ENCODE measurements at regions not wholly inside any gene's neighbourhood (a gene's known extent, or its start where the extent isn't known, plus 50 kb on each side); places are given as distances from the start of the nearest gene placed in this dataset.
"Not testable (repeated sequence)": the region's sequence is repeated elsewhere in the genome, so short reads cannot be mapped to it uniquely, and the experiment has no call there.

DNA sequence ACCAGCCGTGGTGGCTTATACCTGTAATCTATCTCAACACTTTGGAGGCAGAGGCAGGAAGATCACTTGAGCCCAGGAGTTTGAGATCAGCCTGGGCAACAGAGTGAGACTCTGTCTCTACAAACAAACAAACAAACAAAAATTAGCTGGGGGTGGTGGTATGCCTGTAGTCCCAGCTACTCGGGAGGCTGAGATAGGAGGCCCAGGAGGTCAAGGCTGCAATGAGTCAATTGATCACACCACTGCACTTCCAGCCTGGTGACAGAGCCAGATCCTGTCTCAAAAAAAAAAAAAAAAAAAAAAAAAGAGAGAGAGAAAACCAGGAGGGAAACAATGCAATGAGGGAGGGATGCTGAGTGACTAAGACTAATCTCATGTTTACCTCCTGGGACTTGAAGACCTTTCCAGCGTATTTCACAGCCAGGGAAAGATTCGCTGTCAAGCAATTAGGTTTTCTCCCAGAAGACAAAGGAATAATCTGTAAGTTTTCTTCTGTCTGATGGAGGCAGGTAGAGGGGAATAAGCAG lies 51.1 kb upstream of the MIER3 start:
- DNase-seq = no peak

DNA sequence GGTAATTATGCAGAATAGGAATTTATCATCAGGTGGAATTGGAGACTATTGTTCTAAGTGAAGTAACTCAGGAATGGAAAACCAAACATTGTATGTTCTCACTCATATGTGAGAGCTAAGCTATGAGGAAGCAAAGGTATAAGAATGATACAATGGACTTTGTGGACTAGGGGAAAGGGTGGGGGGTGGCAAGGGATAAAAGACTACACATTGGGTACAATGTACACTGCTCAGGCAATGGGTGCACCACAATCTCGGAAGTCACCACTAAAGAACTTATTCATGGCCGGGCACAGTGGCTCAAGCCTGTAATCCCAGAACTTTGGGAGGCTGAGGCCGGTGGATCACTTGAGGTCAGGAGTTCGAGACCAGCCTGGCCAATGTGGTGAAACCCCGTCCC lies 51.6 kb upstream of the MIER3 start:
- not testable (repeated sequence) for DNase-seq

DNA sequence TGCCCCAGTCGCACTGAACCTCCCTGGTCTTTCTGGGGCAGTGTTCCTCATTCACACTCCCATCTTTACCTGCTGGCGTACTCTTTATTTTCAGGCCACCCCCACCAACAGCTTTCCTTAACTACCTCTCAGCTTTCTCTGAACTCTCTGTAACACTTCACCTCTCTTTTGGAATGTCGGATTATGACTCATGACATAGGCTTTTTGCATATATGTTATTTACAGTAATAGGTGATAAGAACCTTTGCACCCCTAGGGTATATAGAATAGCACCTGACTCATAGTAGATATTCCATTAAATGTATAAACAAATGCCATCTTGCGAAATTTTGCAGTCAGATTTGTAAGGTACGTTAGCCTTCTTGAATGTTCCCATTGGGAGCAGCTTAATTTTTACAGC lies 52.9 kb upstream of the MIER3 start:
- no peak for DNase-seq

DNA sequence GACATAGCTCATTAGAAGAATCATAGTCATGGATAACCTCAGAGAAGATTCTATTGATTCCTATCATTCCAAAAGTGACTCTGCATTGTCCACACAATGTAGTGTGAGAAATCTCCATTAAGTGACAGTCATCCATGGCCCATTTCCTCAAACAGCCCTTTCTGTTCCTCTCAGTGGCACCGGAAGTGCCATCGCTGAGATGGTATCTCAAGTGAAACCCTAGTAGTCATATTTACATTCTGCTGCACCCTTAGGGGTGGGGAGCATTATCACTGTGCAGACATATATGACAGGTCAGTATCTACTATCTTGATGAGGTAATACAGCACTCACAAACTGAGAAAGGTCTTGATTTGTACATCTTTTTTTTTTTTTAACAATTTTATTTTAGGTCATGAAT lies 55.4 kb upstream of the MIER3 start:
- DNase-seq = no peak

DNA sequence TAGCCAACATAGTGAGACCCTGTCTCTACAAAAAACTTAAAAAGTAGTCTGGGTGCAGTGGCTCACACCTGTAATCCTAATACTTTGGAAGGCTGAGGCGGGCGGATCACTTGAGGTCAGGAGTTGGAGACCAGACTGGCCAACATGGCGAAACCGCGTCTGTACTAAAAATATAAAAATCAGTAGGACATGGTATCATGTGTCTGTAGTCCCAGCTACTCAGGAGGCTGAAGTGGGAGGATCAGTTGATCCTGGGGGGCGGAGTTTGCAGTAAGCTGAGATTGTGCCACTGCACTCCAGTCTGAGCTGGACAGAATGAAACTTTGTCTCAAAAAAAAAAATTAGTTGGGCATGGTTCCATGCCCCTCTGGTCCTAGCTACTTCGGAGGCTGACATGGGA lies 57.9 kb upstream of the MIER3 start:
- no peak for DNase-seq

DNA sequence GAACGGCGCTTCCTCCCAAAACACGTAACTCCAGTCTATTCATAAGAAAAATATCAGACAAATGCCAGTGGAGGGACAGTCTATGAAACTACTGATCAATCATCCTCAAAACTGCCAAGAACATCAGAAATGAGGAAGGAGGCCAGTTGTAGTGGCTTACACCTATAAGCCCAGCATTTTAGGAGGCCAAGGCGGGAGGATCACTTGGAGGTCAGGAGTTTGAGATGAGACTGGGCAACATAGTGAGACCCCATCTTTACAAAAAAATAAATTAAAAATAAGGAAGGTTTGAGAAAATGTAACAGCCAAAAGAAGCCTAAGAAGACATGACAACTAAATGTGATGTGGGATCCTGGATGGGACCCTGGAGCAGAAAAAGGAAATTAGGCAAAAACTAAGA lies 58.9 kb upstream of the MIER3 start:
- DNase-seq = no peak

DNA sequence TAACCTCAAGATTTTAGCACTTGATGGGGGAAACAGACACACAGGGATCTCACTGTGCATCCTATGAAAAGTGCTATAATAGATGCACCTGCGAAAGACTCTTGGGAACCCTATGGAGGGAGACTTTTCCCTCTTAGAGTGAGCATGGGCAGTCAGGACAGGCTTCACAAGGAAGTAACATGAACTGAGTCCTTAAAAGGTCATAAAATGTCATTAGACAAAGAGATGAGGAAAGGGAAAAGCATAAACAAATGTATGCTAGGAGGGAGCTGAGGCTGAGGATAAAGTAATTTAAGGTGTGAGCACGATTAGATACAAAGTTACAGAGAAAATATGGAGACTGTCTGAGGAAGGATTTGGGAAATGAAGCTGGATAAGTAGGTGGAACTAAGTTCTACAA lies 60.6 kb upstream of the MIER3 start:
- no peak for DNase-seq

DNA sequence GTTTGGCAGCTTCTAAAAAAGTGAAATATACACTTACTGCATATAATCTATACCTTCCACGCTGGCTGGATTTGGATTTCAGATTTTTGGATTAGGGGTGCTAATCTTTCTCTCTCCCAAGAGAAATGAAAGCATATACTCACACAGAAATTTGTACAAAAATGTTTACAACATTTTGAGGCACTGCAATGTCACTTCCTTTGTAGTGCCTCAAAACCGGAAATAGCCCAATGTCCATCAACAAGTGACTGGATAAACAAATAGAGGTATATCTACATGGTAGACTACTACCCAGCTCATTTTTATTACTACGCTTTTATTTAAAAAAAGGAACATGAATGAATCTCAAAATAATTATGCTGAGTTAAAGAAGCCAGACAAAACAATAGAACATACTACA lies 74.0 kb upstream of the MIER3 start:
- no peak for DNase-seq

DNA sequence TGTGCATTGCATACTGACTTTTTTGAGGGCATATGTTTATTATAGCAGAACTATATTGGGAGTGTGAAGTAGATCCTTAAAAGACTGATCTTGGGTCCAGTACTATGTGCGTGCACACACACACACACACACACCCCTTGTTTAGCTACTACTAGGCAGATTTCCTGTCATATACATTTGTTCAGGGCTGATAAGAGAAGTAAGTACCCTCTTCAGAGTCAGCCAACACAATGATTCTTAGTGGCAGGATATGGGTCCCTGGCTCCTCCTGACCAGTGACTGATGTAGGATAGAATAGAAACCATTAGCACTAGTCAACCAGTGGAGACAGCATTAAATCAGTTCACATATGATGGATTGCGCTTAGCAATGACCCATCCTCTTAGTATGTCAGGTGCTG lies 76.2 kb upstream of the MIER3 start:
- no peak for DNase-seq

DNA sequence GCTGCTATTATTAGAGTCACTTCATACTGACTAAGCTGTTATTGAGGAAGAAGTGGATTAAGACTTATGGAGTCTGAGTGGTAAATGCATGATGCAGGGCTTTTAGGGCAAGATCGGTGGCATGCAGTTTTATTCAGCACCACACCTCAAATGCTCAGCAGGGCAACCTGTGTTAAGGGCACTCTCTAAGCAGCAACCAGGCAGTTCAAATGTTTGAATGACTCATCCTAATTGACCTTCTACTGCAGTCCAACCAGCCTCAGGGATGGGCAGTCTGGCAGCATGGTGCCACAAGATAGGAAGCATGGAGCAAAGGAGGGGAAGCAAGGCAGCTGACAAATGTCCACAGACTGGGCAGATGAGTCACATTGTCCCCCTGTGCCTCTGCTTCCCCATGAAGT lies 80.2 kb upstream of the MIER3 start:
- peak; percentile 2 to 60 for DNase-seq

DNA sequence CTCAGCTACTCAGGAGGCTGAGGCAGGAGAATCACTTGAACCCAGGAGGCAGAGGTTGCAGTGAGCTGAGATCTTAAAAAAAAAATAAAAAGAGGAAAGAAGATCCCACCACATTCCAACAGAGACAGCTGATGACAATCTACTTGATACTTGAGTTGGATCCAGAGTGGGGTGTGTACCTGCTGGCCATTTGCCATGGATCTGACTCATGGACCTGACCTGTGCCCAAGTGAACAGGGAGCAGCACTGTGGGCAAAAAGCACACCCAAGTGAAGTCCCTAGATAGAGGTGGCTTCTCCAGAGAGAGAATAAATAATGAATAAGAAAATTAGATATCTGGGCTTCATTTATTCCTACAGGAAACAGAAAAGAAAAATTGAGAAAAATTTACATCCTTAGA lies 81.2 kb upstream of the MIER3 start:
- no peak for DNase-seq

DNA sequence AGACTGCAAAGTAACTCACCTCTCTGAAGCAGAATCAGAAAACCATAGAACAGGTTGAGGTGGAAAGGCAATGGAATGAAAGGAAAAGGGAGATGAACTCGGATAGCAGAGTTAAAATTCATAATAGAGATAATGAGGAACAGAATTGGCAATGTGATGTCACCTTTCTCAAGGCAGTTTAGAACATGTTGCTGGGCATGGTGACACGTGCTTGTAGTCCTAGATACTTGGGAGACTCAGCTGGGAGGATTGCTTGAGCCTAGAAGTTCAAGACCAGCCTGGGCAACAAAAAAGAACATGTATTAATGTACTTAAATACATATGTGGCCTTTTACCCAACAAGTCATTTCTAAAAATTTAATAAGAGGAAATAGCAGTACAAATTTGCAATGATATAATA lies 81.6 kb upstream of the MIER3 start:
- no peak for DNase-seq

DNA sequence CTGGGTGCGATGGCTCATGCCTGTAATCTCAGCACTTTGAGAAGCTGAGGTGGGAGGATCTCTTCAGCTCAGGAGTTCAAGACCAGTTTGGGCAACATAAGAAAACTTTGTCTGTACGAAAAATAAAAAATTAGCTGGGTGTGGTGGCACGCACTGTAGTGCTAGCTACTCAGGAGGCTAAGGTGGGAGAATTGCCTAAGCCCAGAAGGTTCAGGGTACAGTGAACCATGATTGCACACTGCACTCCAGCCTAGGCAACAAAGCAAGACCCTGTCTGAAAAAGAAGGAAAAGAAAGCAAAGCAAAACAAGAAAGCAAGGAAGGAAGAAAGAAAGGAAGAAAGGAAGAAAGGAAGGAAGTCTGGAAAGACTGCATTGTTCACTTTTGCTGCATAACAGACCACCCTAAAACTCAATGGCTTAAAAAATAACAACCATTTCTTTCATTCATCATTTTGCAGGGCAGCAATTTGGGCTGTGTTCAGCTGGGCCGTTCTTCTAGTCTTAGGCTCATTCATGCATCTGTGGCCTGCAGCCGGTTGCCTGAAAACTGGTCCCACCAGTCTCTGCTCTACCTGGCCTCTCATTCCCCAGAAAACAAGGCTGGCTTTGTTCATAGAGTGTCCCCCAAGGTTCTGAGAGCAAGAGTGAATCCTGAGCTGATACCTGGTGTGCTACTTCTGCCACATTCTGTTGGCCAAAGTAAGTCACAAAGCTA lies 82.4 kb upstream of the MIER3 start:
- no peak for DNase-seq

DNA sequence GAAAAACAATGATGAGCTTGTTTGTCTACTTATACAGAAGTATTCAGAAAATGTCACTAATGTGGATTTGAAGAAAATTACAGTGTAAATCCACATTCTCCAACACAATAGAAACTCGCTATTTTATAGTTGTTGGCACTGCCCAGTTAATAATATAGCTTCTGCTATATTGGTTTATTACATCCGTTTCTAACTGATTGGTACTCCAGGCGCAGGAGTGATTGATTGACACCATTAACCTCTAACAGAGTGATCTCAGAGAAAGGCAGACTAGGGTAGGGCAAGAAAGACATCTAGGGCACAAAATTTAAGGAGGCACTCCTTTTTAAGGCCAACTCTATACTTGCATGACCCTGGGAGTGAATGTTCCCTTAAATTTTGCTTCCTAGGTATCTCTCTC lies 84.0 kb upstream of the MIER3 start:
- no peak for DNase-seq

DNA sequence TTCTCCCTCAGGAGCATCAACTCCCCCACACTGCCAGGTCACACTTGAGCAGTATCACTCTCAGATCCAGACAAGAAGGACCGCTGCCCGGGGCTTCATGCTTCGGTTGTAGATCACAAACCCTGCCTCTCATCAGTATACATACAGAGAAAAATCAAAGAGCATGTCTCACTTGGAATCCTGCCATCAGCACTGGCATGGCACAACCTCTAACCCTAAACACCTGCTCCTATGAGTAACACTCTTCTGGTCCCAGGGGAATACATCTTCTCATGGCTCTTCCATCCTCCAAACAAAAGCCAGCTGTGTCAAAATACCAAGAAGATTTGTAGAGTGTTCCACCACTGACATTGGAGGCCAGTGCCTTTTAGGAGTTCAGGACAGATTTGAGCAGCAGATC lies 84.8 kb upstream of the MIER3 start:
- DNase-seq = peak in 1 of 2 experiments; percentile 7

DNA sequence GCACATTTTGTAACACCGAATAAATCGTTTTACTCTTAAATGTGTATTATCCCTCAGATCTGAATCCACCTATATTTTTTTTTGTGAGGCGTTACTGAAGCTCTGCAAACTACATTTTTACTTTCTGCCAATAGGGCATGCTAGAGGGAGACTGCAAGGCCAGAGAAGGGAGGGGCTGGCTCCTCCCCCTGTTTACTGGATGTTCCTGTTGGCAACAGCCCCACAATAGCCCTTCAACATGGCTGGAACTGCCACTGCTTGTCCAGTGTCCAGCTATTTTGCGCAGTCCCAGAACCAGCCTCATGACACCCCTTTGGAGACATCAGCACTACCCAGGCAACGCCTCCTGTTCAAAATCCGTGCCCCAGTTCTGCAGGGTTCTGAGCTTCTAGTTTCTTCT lies 85.4 kb upstream of the MIER3 start:
- no peak for DNase-seq

DNA sequence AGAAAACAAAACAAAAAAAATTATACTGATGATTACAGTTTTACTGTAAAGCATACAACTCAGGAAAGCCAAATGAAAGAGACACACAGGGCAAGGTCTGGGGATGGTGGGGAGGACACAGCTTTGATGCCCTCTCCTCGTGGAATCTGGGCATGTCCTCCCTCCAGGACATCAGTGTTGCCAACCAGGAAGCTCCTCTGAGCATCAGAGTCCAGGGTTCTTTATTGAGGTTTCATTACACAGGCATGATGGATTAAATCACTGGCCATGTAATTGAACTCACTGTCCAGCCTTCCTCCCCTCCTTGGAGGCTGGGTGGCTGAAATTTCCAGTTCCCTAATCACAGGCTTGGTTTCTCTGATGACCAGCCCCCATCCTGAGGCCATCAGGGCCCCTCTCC lies 89.6 kb upstream of the MIER3 start:
- no peak for DNase-seq

DNA sequence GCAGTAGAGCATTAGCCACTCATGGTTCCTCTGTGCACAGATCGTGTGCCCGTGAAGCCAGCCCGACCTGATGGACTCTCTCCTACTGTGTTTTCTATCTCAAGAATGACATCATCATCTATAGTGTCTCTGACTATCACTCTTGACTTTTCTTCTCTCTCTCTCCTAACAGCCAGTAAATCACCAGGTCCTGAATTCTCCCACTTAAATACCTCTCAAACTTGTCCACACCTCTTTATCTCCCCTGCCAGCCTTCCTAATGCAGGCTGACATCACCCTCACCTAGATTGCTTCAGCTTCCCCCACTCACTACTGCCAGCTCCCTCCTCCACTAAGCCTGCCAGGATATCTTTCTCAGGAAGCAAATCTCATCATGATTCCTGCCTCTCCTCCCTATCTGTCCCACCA lies 90.6 kb upstream of the MIER3 start:
- no peak for DNase-seq

DNA sequence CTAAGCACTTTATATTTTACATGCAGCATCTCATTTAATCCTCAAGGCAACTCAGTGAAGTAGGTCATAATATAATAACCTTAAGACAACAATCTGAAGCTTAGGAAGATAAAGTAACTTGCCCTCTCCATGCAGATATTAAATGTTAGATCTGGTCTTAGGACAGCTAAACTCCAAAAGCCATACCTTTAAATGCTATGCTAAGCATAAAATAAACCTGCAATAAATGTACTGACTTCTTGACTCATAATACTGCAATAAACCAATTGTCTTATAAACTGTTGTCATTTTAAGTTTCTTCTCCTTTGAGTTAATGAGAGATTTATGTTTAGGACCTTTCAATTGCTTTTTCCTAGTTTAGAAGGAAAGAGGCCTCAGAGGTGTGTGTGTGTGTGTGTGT lies 102.2 kb upstream of the MIER3 start:
- no peak for DNase-seq

DNA sequence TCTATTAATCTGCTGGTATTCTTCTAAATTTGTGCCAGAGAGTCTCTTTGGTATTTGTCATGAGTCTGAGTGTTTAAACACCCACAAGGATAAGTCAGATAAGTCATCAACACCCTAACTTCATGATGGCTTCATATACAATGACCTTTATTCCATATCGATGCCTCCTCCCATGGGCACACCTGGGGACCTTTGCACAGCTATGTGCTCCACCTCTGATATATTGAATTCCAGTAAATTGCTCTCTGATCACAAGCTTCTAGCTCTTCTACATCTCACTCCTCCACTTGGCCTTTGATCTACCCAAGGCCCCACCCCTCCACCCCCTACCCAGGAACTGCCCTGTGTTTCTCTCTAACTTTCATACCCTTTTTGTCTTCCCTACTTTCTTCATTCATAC lies 102.7 kb upstream of the MIER3 start:
- no peak for DNase-seq

DNA sequence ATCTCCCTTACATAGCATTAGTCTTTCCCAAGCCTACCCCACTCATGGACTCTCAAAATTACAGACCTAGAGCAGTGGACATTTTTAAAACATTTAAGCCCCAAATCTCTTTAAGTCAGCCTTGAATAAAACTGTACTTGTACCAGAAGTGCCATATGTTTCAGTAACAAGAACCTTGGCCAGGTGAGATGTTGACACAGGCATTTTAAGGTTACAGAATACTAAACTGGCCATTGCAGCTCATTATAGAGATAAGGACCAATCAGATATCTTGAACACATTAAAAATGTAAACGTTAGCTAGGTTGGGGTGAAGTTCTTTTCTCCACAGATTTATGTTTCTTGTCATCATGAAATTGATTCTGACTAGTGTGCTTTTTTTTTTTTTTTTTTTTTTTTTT lies 103.8 kb upstream of the MIER3 start:
- no peak for DNase-seq

DNA sequence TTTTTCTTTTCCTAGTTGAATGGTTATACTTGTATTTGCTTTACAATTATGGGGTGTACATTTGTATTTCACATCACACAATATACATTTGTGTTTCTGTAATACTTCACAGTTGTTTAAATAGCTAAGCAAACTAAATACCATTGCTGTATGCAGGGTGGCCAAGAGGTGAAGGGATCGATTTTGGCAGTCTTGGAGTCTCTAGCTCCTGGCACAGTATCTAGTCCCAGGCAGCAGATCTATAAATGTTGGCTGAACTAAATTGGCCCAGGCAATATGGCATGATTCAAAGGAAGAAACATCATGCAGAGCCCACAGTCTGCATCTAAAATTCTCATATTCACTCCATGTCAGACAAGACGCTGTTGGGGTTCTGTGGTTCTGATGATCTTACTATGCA lies 110.1 kb upstream of the GPBP1 start:
- DNase-seq = no peak

DNA sequence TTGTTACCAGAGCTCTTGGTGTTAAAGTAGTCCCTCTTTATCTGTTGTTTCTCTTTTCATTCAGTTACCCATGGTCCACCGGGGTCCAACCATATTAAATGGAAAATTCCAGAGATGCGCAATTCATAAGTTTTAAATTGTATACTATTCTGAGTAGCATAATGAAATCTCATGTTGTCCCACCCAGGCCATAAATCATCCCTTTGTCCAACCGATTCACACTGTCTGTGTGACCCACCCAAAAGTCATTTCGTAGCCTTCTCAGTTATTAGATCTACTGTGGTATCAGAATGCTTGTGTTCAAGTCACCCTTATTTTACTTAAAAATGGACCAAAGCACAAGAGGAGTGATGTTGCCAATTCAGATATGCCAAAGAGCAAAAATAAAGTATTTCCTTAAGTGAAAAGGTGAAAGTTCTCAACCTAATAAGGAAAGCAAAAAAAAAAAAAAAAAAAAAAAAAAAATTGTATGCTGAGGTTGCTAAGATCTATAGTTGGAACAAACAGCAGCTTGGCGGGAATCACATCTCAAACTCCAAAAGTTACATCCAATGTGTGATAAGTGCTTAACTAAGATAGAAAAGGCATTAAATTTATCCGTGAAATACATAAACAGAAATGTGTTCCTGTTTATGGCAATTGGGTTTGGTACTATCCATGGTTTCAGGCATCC lies 106.8 kb upstream of the GPBP1 start:
- no peak for DNase-seq

DNA sequence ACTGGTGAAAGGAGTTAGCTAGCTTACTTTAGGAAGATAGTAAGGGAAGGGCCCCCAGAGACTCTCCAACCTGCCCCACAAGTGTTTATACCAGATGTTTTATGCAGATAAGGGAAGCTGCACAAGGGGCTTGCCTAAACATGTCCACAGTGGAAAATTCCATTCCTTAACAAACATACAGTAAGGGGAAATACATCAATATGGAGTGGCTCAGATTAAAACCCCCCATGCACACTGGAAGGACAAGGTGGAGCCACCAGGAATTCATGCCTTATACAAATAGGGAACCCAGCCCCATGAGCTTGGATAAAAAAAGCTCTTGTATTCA lies 106.3 kb upstream of the GPBP1 start:
- DNase-seq = peak in 1 of 2 experiments; percentile 62
